CD4-positive, alpha-beta memory T cell (primary cell): ENCODE measurements at regions not wholly inside any gene's neighbourhood (a gene's known extent, or its start where the extent isn't known, plus 50 kb on each side); places are given as distances from the start of the nearest gene placed in this dataset.
"Not testable (repeated sequence)": the region's sequence is repeated elsewhere in the genome, so short reads cannot be mapped to it uniquely, and the experiment has no call there.

Source experiments
- CTCF ChIA-PET: fragments of 350-600 bp; sonication (Branson Sonifier 250); formaldehyde crosslinking; loops from one replicate; lab custom pipeline; 2021; ENCODE audit warnings: inconsistent platforms; ENCODE audit not compliant: partially characterized antibody; lab: Charles Lee
- POLR2A ChIA-PET: fragments of 350-600 bp; sonication (Branson Sonifier 250); formaldehyde crosslinking; loops from one replicate; lab custom pipeline; 2021; ENCODE audit not compliant: partially characterized antibody; lab: Charles Lee
- DNase-seq, 5 donors: peaks; one replicate each; pipeline versions ENCODE4 v3.0.0 to v3.0.0-alpha.2; 2020 to 2022; ENCODE audit warnings: mixed read lengths in 1 of 5
- H3K27ac ChIP-seq: one replicate; pipeline ENCODE4 v1.7.0; 2013; ENCODE audit warnings: low read depth, low read length
- H3K27me3 ChIP-seq: 2 replicates; pipeline ENCODE4 v1.7.0; 2013; ENCODE audit warnings: mild to moderate bottlenecking, low read length, moderate library complexity; ENCODE audit not compliant: insufficient read depth
- H3K36me3 ChIP-seq: 2 replicates; pipeline ENCODE4 v1.7.0; 2013; ENCODE audit warnings: mild to moderate bottlenecking, low read length, moderate library complexity; ENCODE audit not compliant: insufficient read depth
- H3K4me1 ChIP-seq: 2 replicates; pipeline ENCODE4 v1.7.0; 2013; ENCODE audit warnings: mild to moderate bottlenecking, low read length, moderate library complexity; ENCODE audit not compliant: insufficient read depth
- H3K4me3 ChIP-seq, 2 donors: one replicate each; pipeline ENCODE4 v1.7.0; 2013; ENCODE audit warnings: low read length in 2 of 2, mild to moderate bottlenecking in 1 of 2
- H3K9me3 ChIP-seq, 2 donors: one replicate each; pipeline ENCODE4 v1.7.0; 2013; ENCODE audit warnings: low read length in 2 of 2, control low read depth in 1 of 2; ENCODE audit not compliant: control insufficient read depth in 1 of 2
- H3K27ac Mint-ChIP-seq, 7 donors: one replicate each; pipeline ENCODE4 v1.8.0; 2020 to 2021; ENCODE audit warnings: mixed read lengths in 7 of 7, mild to moderate bottlenecking in 6 of 7, inconsistent platforms in 3 of 7, moderate library complexity in 3 of 7
- H3K27me3 Mint-ChIP-seq, 2 donors: one replicate each; pipeline ENCODE4 v1.8.0; 2020 to 2021; ENCODE audit warnings: mixed read lengths in 2 of 2
- H3K36me3 Mint-ChIP-seq, 2 donors: one replicate each; pipeline ENCODE4 v1.8.0; 2020 to 2021; ENCODE audit warnings: mixed read lengths in 2 of 2, inconsistent platforms in 1 of 2, mild to moderate bottlenecking in 1 of 2
- H3K4me1 Mint-ChIP-seq, 4 donors: one replicate each; pipeline ENCODE4 v1.8.0; 2020 to 2021; ENCODE audit warnings: mixed read lengths in 4 of 4, mild to moderate bottlenecking in 1 of 4
- H3K4me3 Mint-ChIP-seq, 8 donors: one replicate each; pipeline ENCODE4 v1.8.0; 2020 to 2021; ENCODE audit warnings: mixed read lengths in 8 of 8, mild to moderate bottlenecking in 7 of 8, moderate library complexity in 6 of 8, inconsistent platforms in 3 of 8
- H3K9me3 Mint-ChIP-seq, 8 donors: one replicate each; pipeline ENCODE4 v1.8.0; 2020 to 2021; ENCODE audit warnings: mixed read lengths in 8 of 8, mild to moderate bottlenecking in 5 of 8, inconsistent platforms in 3 of 8, moderate library complexity in 1 of 8
- intact Hi-C: fragments of 100-400 bp; cut with micrococcal nuclease; formaldehyde crosslinking; loops from one replicate; pipeline ENCODE4 v1.15.1; 2023

DNA sequence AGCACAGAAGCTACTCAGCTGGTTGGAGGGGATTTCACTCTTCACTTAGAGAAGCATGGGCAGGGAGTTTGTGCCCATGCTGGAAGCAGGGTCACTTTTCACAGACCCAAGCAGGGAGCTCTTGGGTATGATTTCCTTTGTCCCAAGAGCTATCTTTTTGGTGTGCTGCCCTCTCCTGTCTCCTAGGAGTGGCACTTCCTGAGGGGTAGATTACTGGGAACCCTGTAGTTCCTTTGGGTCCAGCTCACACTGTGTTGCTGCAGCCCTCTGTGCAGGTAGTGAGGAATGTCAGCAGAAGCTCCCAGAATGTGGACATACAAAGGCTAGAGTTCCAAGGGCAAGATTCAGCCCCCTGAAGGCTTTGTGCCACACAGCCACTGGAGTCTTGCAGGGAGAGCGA is 537.1 kb upstream of the ANO3 start:
- Mint-ChIP-seq H3K4me3 (no peak overlapping the region), H3K36me3 (no peaks in the 10 kb centered on the region), H3K27ac (no peak overlapping the region), H3K9me3 (peaks cover 0 to 11% (median 4%) of the 10 kb centered on the region in 8 donors), H3K27me3 (no peaks in the 10 kb centered on the region), H3K4me1 (no peaks in the 10 kb centered on the region)
- no peaks in the 10 kb centered on the region for H3K36me3 ChIP-seq
- no peak overlapping the region for H3K27ac ChIP-seq
- H3K9me3 ChIP-seq = peaks cover 0 to 4% of the 10 kb centered on the region in 2 donors
- no peaks in the 10 kb centered on the region for H3K4me1 ChIP-seq
- H3K27me3 ChIP-seq = no peaks in the 10 kb centered on the region
- intact Hi-C loops = no loop called here
- no peak overlapping the region for H3K4me3 ChIP-seq
- ChIA-PET POLR2A (no interaction called here), CTCF (no interaction called here)
- no peak for DNase-seq

DNA sequence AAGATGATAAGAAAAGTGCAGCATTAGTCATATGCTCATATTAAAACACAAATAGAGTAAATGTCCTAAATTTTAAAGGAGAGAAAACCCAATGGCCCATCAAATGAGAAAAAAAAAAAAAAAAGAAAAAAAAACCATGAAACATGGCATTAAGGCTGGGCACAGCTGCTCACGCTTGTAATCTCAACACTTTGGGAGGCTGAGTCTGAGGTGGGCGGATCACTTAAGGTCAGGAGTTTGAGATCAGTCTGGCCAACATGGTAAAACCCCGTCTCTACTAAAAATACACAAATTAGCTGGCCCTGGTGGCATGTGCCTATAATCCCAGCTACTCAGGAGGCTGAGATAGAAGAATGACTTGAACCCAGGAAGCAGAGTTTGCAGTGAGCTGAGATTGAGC is 515.5 kb upstream of the ANO3 start:
- Histone ChIP-seq H3K27me3 (no peaks in the 10 kb centered on the region), H3K36me3 (no peaks in the 10 kb centered on the region), H3K4me1 (no peaks in the 10 kb centered on the region), H3K4me3 (no peak overlapping the region), H3K9me3 (no peaks in the 10 kb centered on the region), H3K27ac (no peak overlapping the region)
- Mint-ChIP-seq H3K9me3 (peaks cover 0 to 11% (median 4%) of the 10 kb centered on the region in 8 donors), H3K36me3 (no peaks in the 10 kb centered on the region), H3K27me3 (no peaks in the 10 kb centered on the region), H3K4me1 (no peaks in the 10 kb centered on the region), H3K27ac (no peak overlapping the region), H3K4me3 (no peak overlapping the region)
- POLR2A ChIA-PET = no interaction called here
- DNase-seq = no peak
- CTCF ChIA-PET = no interaction called here
- intact Hi-C loops = no loop called here

DNA sequence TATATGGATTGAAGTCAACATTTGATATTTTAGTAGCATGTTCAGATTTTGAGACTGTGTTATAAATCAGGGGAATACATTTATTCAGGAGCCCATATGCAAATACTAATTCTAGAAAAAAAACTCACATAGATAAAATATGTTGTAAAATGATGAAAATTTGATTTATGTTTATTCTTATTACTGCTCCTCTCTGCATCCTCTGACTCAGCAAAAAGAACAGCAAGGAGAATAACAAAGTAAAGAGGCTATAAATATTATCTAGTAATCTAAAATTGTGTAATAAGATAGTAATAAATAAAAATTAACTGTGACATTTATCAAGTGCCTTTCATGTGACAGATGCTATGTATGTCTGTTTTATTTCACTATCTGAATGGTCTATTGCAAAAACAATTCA is 507.2 kb upstream of the ANO3 start:
- DNase-seq = no peak
- no peak overlapping the region for H3K27ac ChIP-seq
- peaks cover 3 to 18% (median 10%) of the 10 kb centered on the region in 8 donors for H3K9me3 Mint-ChIP-seq
- H3K4me1 ChIP-seq = no peaks in the 10 kb centered on the region
- H3K36me3 Mint-ChIP-seq = no peaks in the 10 kb centered on the region
- H3K36me3 ChIP-seq = no peaks in the 10 kb centered on the region
- H3K27ac Mint-ChIP-seq = no peak overlapping the region
- no peak overlapping the region for H3K4me3 Mint-ChIP-seq
- no peaks in the 10 kb centered on the region for H3K9me3 ChIP-seq
- CTCF ChIA-PET = no interaction called here
- H3K27me3 ChIP-seq = no peaks in the 10 kb centered on the region
- H3K27me3 Mint-ChIP-seq = no peaks in the 10 kb centered on the region
- POLR2A ChIA-PET = no interaction called here
- no peak overlapping the region for H3K4me3 ChIP-seq
- intact Hi-C loops = no loop called here
- no peaks in the 10 kb centered on the region for H3K4me1 Mint-ChIP-seq

DNA sequence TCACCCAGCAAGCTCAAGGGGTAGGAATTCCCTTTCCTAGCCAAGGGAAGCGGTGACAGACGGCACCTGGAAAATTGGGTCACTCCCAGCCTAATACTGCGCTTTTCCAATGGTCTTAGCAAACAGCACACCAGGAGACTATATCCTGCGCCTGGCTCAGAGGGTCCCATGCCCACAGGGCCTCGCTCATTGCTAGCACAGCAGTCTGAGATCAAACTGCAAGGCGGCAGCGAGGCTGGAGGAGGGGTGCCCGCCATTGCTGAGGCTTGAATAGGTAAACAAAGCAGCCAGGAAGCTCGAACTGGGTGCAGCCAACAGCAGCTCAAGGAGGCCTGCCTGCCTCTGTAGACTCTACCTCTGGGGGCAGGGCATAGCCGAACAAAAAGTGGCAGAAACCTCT is 500.4 kb upstream of the ANO3 start:
- H3K4me3 Mint-ChIP-seq, H3K4me3 ChIP-seq, intact Hi-C loops, CTCF ChIA-PET, H3K27ac ChIP-seq, H3K27me3 Mint-ChIP-seq, DNase-seq, H3K4me1 ChIP-seq, H3K27me3 ChIP-seq, H3K4me1 Mint-ChIP-seq, H3K9me3 ChIP-seq, POLR2A ChIA-PET, H3K27ac Mint-ChIP-seq, H3K36me3 Mint-ChIP-seq, H3K36me3 ChIP-seq: not testable (repeated sequence)
- peaks cover 2 to 22% (median 9%) of the 10 kb centered on the region in 8 donors for H3K9me3 Mint-ChIP-seq

DNA sequence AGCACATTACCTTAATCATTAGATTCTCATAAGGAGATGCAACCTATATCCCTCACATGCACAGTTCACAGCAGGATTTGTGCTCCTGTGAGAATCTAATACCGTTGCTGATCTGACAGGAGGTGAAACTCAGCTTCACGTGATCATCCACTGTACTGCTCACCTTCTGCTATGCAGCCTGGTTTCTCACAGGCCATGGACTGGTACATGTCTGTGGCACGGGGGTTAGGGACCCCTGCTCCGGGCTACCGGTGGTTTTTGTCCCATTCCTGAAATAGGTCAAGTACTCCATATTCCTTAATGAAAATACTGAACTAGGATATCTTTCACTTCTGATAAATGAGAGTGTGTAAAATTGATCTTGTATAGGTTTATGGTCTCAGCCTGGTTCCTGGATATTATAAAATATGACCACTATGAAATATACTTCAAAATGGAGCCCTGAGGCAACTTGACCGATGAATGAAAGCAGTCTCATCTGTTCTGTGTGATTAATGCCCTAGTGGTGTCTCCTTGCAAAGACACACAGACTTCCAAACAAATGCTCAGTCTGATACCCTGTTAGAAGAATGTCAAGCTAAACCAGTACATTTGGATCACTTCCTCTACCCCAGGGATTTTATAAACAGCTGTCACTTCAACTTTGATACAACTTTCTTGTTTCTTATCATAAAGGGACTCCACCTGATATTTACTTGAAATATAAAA is 492.9 kb upstream of the ANO3 start:
- Mint-ChIP-seq H3K27ac (no peak overlapping the region), H3K36me3 (no peaks in the 10 kb centered on the region), H3K27me3 (no peaks in the 10 kb centered on the region), H3K9me3 (peaks cover 0 to 20% (median 6%) of the 10 kb centered on the region in 8 donors), H3K4me1 (no peaks in the 10 kb centered on the region), H3K4me3 (no peak overlapping the region)
- H3K27ac ChIP-seq = no peak overlapping the region
- ChIA-PET POLR2A (no interaction called here), CTCF (no interaction called here)
- H3K4me3 ChIP-seq = no peak overlapping the region
- H3K4me1 ChIP-seq = no peaks in the 10 kb centered on the region
- H3K9me3 ChIP-seq = no peaks in the 10 kb centered on the region
- no peaks in the 10 kb centered on the region for H3K36me3 ChIP-seq
- intact Hi-C loops = no loop called here
- no peaks in the 10 kb centered on the region for H3K27me3 ChIP-seq
- DNase-seq = no peak

DNA sequence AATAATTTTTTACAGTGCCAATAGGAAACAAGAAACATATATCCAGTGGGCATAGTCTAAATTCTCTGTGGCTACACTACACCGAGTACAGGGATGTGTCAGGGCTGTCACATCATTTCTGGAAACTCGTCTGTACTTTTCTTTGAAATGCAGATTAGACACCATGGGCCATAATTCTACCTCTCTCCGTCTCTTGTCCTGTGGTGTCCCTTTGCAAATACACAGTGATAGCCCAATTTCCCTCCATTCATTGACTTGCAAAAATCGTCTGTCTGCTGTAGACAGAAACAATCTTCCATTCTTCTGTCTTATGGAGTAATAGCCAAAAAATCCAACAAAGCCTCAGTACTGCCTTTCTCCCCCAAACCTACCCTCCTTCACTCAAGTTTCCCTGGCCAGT is 487.1 kb upstream of the ANO3 start:
- no peaks in the 10 kb centered on the region for H3K4me1 ChIP-seq
- H3K4me3 ChIP-seq = no peak overlapping the region
- no peaks in the 10 kb centered on the region for H3K27me3 ChIP-seq
- H3K27me3 Mint-ChIP-seq = no peaks in the 10 kb centered on the region
- no peaks in the 10 kb centered on the region for H3K9me3 ChIP-seq
- ChIA-PET CTCF (no interaction called here), POLR2A (no interaction called here)
- H3K36me3 ChIP-seq = no peaks in the 10 kb centered on the region
- H3K36me3 Mint-ChIP-seq = no peaks in the 10 kb centered on the region
- H3K27ac ChIP-seq = no peak overlapping the region
- intact Hi-C loops = no loop called here
- H3K27ac Mint-ChIP-seq = no peak overlapping the region
- no peak for DNase-seq
- H3K4me1 Mint-ChIP-seq = no peaks in the 10 kb centered on the region
- H3K9me3 Mint-ChIP-seq = peaks cover 7 to 29% (median 12%) of the 10 kb centered on the region in 8 donors
- H3K4me3 Mint-ChIP-seq = no peak overlapping the region

DNA sequence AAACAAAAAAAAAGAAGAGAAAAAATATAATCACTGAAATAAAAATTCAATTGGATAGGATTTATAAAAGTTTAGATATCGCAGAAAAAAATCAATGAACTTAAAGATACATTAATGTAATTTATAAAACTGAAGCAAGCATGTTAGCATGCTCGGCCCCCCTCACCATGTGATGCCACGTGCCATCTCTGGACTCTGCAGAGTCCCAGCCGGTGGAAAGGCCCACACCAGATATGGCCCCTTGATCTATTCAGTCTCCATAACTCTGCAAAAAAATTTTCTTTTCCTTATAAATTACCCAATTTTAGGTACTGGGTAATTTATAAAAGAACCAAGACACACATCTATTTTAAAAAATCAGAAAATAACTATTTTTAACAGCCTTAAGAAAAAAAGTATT is 476.0 kb upstream of the ANO3 start:
- Mint-ChIP-seq H3K9me3 (peaks cover 3 to 13% (median 7%) of the 10 kb centered on the region in 8 donors), H3K27ac (no peak overlapping the region), H3K27me3 (no peaks in the 10 kb centered on the region), H3K4me3 (no peak overlapping the region), H3K36me3 (no peaks in the 10 kb centered on the region), H3K4me1 (no peaks in the 10 kb centered on the region)
- H3K36me3 ChIP-seq = no peaks in the 10 kb centered on the region
- no peak overlapping the region for H3K27ac ChIP-seq
- H3K9me3 ChIP-seq = no peaks in the 10 kb centered on the region
- H3K4me1 ChIP-seq = no peaks in the 10 kb centered on the region
- no peaks in the 10 kb centered on the region for H3K27me3 ChIP-seq
- no peak overlapping the region for H3K4me3 ChIP-seq
- intact Hi-C loops = no loop called here
- CTCF ChIA-PET = no interaction called here
- POLR2A ChIA-PET = no interaction called here
- DNase-seq = no peak

DNA sequence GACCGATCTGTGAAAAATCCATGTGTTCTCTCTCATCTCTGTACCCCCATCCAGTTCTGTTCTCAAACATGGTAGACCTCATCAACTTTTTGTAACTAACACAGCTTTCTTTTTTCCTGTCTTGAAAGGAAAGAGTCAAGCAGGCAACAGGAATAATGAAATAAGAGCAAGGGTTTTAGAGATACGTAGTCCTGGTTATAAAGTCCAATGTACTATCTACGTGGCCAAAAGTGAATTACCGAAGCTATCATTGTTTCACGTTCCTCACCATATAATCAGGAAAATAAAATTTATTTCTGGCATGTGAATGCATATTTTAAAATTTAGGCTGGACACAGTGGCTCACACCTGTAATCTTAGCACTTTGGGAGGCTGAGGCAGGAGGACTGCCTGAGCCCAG is 472.2 kb upstream of the ANO3 start:
- Mint-ChIP-seq H3K9me3 (peaks cover 0 to 9% (median 3%) of the 10 kb centered on the region in 8 donors), H3K4me1 (no peaks in the 10 kb centered on the region), H3K27ac (no peak overlapping the region), H3K4me3 (no peak overlapping the region), H3K36me3 (no peaks in the 10 kb centered on the region), H3K27me3 (no peaks in the 10 kb centered on the region)
- POLR2A ChIA-PET = no interaction called here
- CTCF ChIA-PET = no interaction called here
- H3K4me3 ChIP-seq = no peak overlapping the region
- no peak overlapping the region for H3K27ac ChIP-seq
- H3K27me3 ChIP-seq = no peaks in the 10 kb centered on the region
- no peaks in the 10 kb centered on the region for H3K4me1 ChIP-seq
- intact Hi-C loops = no loop called here
- peaks cover 0 to 4% of the 10 kb centered on the region in 2 donors for H3K9me3 ChIP-seq
- DNase-seq = no peak
- no peaks in the 10 kb centered on the region for H3K36me3 ChIP-seq
